HepG2 (cell line): ENCODE measurements at regions not wholly inside any gene's neighbourhood (a gene's known extent, or its start where the extent isn't known, plus 50 kb on each side); places are given as distances from the start of the nearest gene placed in this dataset.

Experiments
- ATAC-seq: fragments of 200-7000 bp; cut with Tn5 transposase; 3 replicates; pipeline ENCODE4 v1.9.1; 2020; ENCODE audit warnings: mild to moderate bottlenecking, moderate library complexity
- BruUV-seq: library from RNA; stranded (reverse); fragments of 400-500 nt; replicated peaks from 2 replicates; lab custom pipeline; 2021; lab: Mats Ljungman, UMichigan
- CTCF ChIA-PET: fragments of 300-600 bp; formaldehyde crosslinking; extraction: SDS; loops from one replicate; lab custom pipeline; 2021; ENCODE audit warnings: low total read pairs, inconsistent platforms, low intra/inter-chr PET ratio; lab: Yijun Ruan, JAX
- POLR2A ChIA-PET: fragments of 350-600 bp; sonication (Branson Sonifier 250); formaldehyde crosslinking; loops from one replicate; lab custom pipeline; 2020; ENCODE audit warnings: antibody characterized with exemption, inconsistent platforms; lab: Yijun Ruan, JAX
- DNase-seq: peaks from one replicate; pipeline ENCODE4 v3.0.0-alpha.2; 2015; ENCODE audit warnings: low spot score
- FAIRE-seq: peaks from 3 replicates; lab custom pipeline; 2011; peaks lifted over from hg19 to GRCh38; lab: Jason Lieb, UNC
- H2AFZ ChIP-seq: one replicate; pipeline ENCODE4 v1.6.1; 2011; ENCODE audit warnings: low read length, inconsistent platforms
- H3K27ac ChIP-seq: fragments of 300-600 bp; 3 replicates; pipeline ENCODE4 v1.8.0; 2011; ENCODE audit warnings: mixed run types, mild to moderate bottlenecking, mixed read lengths, low read length, inconsistent platforms; ENCODE audit not compliant: insufficient read depth; ENCODE audit errors: extremely low read length
- H3K27me3 ChIP-seq, 2 experiments: fragments of 200-600 bp in 1 of 2; 2 replicates in 1 of 2; 3 replicates in 1 of 2; pipeline versions ENCODE4 v1.6.0 to v1.8.0; 2011; ENCODE audit warnings: low read length in 2 of 2, mild to moderate bottlenecking in 2 of 2, moderate library complexity in 2 of 2, inconsistent platforms in 1 of 2; ENCODE audit not compliant: insufficient read depth in 2 of 2, control insufficient read depth in 1 of 2
- H3K36me3 ChIP-seq, 2 experiments: fragments of 200-600 bp in 1 of 2; replicated peaks in 1 of 2; 2 replicates in 1 of 2; 3 replicates in 1 of 2; pipeline versions ENCODE4 v1.5.1 to v1.8.0; 2011; ENCODE audit warnings: low read length in 2 of 2, inconsistent platforms in 1 of 2; ENCODE audit not compliant: insufficient read depth in 2 of 2, control insufficient read depth in 1 of 2
- H3K4me1 ChIP-seq: 2 replicates; pipeline ENCODE4 v1.5.1; 2012; ENCODE audit warnings: low read length, inconsistent platforms; ENCODE audit not compliant: insufficient read depth
- H3K4me2 ChIP-seq: 2 replicates; pipeline ENCODE4 v1.6.0; 2011; ENCODE audit warnings: low read depth, low read length, inconsistent platforms
- H3K4me3 ChIP-seq, 3 experiments: fragments of 200-600 bp in 1 of 3; sonication (generic), shearing (Covaris generic) in 1 of 3; replicated peaks in 1 of 3; 2 replicates each; pipeline ENCODE4 v1.5.1; 2011 to 2016; ENCODE audit warnings: low read length in 3 of 3, inconsistent platforms in 2 of 3, low read depth in 2 of 3, mild to moderate bottlenecking in 2 of 3, control low read depth in 1 of 3, mixed read lengths in 1 of 3; ENCODE audit not compliant: insufficient read depth in 1 of 3
- H3K79me2 ChIP-seq: one replicate; pipeline ENCODE4 v1.6.1; 2011; ENCODE audit warnings: low read length, inconsistent platforms; ENCODE audit not compliant: insufficient read depth
- H3K9ac ChIP-seq: 2 replicates; pipeline ENCODE4 v1.6.0; 2011; ENCODE audit warnings: mild to moderate bottlenecking, low read depth, low read length, inconsistent platforms; ENCODE audit not compliant: insufficient read depth
- H3K9me3 ChIP-seq: 2 replicates; pipeline ENCODE4 v1.5.1; 2012; ENCODE audit warnings: mild to moderate bottlenecking, low read length
- H4K20me1 ChIP-seq: 2 replicates; pipeline ENCODE4 v1.6.0; 2011; ENCODE audit warnings: inconsistent platforms, mild to moderate bottlenecking, low read length, moderate library complexity; ENCODE audit not compliant: insufficient read depth
- AKAP8 ChIP-seq: sonication (generic); formaldehyde crosslinking; IDR thresholded peaks from 2 replicates; pipeline ENCODE4 v1.5.1; 2020; ENCODE audit warnings: mild to moderate bottlenecking, missing genetic modification reagents
- GATA4 ChIP-seq: sonication (generic); IDR thresholded peaks from 2 replicates; pipeline ENCODE4 v1.6.1; 2016; ENCODE audit warnings: antibody characterized with exemption, low read depth, borderline replicate concordance
- GFI1 ChIP-seq: sonication (generic); formaldehyde crosslinking; IDR thresholded peaks from 2 replicates; pipeline ENCODE4 v1.5.0; 2020; ENCODE audit warnings: missing genetic modification reagents, mild to moderate bottlenecking, borderline replicate concordance
- HNF4G ChIP-seq, 2 experiments: sonication (generic) in 1 of 2; formaldehyde crosslinking in 1 of 2; IDR thresholded peaks; 2 replicates each; pipeline versions ENCODE4 v1.4.0 to v1.6.1; 2011 to 2020; ENCODE audit warnings: borderline replicate concordance in 2 of 2, low read depth in 2 of 2, mild to moderate bottlenecking in 2 of 2, low read length in 1 of 2, missing genetic modification reagents in 1 of 2, moderate library complexity in 1 of 2
- SIX4 ChIP-seq: sonication (generic); formaldehyde crosslinking; IDR thresholded peaks from 2 replicates; pipeline ENCODE4 v1.4.0; 2020; ENCODE audit warnings: missing genetic modification reagents
- SP1 ChIP-seq, 2 experiments: fragments of 450-650 bp in 1 of 2; sonication (generic) in 1 of 2; formaldehyde crosslinking in 1 of 2; IDR thresholded peaks; 2 replicates each; pipeline versions ENCODE4 v1.4.0 to v1.6.1; 2016 to 2020; ENCODE audit warnings: missing genetic modification reagents in 1 of 2
- ZEB1 ChIP-seq: IDR thresholded peaks from 2 replicates; pipeline ENCODE4 v1.6.1; 2012; ENCODE audit warnings: mild to moderate bottlenecking, low read depth, inconsistent platforms; ENCODE audit not compliant: insufficient replicate concordance
- ZFP82 ChIP-seq: sonication (generic); formaldehyde crosslinking; IDR thresholded peaks from 2 replicates; pipeline ENCODE4 v1.5.1; 2020; ENCODE audit warnings: mild to moderate bottlenecking, missing genetic modification reagents, borderline replicate concordance
- ZMYM3 ChIP-seq: sonication (generic); formaldehyde crosslinking; IDR thresholded peaks from 2 replicates; pipeline ENCODE4 v1.5.1; 2020; ENCODE audit warnings: mild to moderate bottlenecking, missing genetic modification reagents
- ZNF232 ChIP-seq: sonication (generic); formaldehyde crosslinking; IDR thresholded peaks from 2 replicates; pipeline ENCODE4 v1.4.0; 2020; ENCODE audit warnings: missing genetic modification reagents, borderline replicate concordance
- ZNF7 ChIP-seq: IDR thresholded peaks from 2 replicates; pipeline ENCODE4 v1.6.1; 2016; ENCODE audit warnings: missing biosample characterization, missing genetic modification reagents
- ZNF709 ChIP-seq: sonication (generic); formaldehyde crosslinking; IDR thresholded peaks from 2 replicates; pipeline ENCODE4 v1.5.0; 2020; ENCODE audit warnings: mild to moderate bottlenecking, missing genetic modification reagents
- ZNF747 ChIP-seq: sonication (generic); formaldehyde crosslinking; IDR thresholded peaks from 2 replicates; pipeline ENCODE4 v1.8.1; 2023; ENCODE audit warnings: missing genetic modification reagents, mild to moderate bottlenecking, borderline replicate concordance
- ZNF891 ChIP-seq: sonication (generic); formaldehyde crosslinking; IDR thresholded peaks from 2 replicates; pipeline ENCODE4 v1.5.0; 2020; ENCODE audit warnings: mild to moderate bottlenecking, missing genetic modification reagents
- ZSCAN25 ChIP-seq: sonication (generic); formaldehyde crosslinking; IDR thresholded peaks from 2 replicates; pipeline ENCODE4 v1.8.0; 2022; ENCODE audit warnings: mild to moderate bottlenecking, missing genetic modification reagents
- ZSCAN9 ChIP-seq: IDR thresholded peaks from 2 replicates; pipeline ENCODE4 v1.6.1; 2016; ENCODE audit warnings: borderline replicate concordance
- ZZZ3 ChIP-seq: sonication (generic); formaldehyde crosslinking; IDR thresholded peaks from 2 replicates; pipeline ENCODE4 v1.4.0; 2020; ENCODE audit warnings: missing genetic modification reagents, mild to moderate bottlenecking, borderline replicate concordance
- WGBS: methylation state at CpG from one replicate; pipeline ENCODE4 v1.1.6; 2017; ENCODE audit warnings: low lambda C conversion rate; 5-methylcytosine and 5-hydroxymethylcytosine counted together
- in situ Hi-C: cut with HindIII; loops from 2 replicates; pipeline ENCODE4 v1.10.0; 2017; ENCODE audit warnings: low pct_unique_long_range_greater_than_20kb; ENCODE audit not compliant: extremely low pct_ligation_motif_present
- intact Hi-C: fragments of 100-400 bp; cut with micrococcal nuclease; formaldehyde crosslinking; loops from one replicate; pipeline ENCODE4 v1.10.0; 2022; ENCODE audit not compliant: unreplicated experiment
- TF ChIP-seq, protein P1 (sequence below): sonication (generic); formaldehyde crosslinking; conservative IDR thresholded peaks from 2 replicates; pipeline ENCODE4 v1.4.0; 2020; ENCODE audit warnings: missing genetic modification reagents
- TF ChIP-seq, protein P2 (sequence below): conservative IDR thresholded peaks from 2 replicates; pipeline ENCODE4 v1.6.1; 2018; ENCODE audit warnings: missing genetic modification reagents
- TF ChIP-seq, protein P3 (sequence below): sonication (generic); formaldehyde crosslinking; IDR thresholded peaks from 2 replicates; pipeline ENCODE4 v1.5.1; 2020; ENCODE audit warnings: mild to moderate bottlenecking, missing genetic modification reagents, borderline replicate concordance

DNA sequence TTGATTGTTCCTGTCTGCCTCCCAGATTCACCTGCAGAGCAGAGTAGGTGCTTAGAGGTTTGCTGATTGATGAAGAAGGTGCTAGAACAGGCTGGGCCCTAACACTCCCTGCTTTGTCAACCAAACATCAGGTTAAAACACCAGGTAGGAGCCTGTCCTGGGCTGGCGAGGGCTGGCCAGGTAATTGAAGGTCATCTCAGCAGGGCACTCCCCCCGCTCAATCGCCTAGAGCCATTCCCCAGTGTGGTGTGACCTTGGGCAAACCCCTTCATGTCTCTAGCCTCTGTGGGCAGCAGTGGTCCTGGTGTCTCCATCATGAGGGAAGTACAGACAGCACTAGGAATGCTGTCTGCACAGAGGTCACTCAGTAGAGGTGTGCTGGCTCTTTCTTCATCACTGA, 88.3 kb downstream of the KLF15 start:
- intact Hi-C loops = loop anchor here (5.0 kb wide), 1 partner anchor 73 kb away; no protein-coding TSS in a partner anchor
- BruUV-seq = no TSS peak
- Histone ChIP-seq H3K4me2 (no peak overlapping the region), H2AFZ (no peak overlapping the region), H3K27me3 (peaks cover under 1 to 2% of the 10 kb centered on the region in 2 experiments; a peak in 2 of 5 replicates), H3K4me1 (peaks cover 49% of the 10 kb centered on the region)
- CTCF ChIA-PET = no interaction called here
- no peak for ATAC-seq
- TF ChIP-seq AKAP8 (no peak), ZNF7 (CRISPR knock-in tag) (no peak), ZMYM3 (no peak), GFI1 (no peak), ZZZ3 (no peak), ZNF709 (CRISPR knock-in tag) (no peak), SIX4 (CRISPR knock-in tag) (no peak), HNF4G (IDR thresholded peaks at IDR 0.05; ENCODE audit: borderline replicate concordance, low read depth, low read length) (no peak), HNF4G (CRISPR knock-in tag; IDR thresholded peaks at IDR 0.05; ENCODE audit: borderline replicate concordance, low read depth) (no peak), ZSCAN9 (CRISPR knock-in tag) (no peak), ZEB1 (no peak), ZFP82 (CRISPR knock-in tag) (no peak), ZNF747 (CRISPR knock-in tag) (no peak), ZSCAN25 (no peak), ZNF891 (CRISPR knock-in tag) (no peak), SP1 (IDR thresholded peaks at IDR 0.05) (no peak), SP1 (CRISPR knock-in tag; IDR thresholded peaks at IDR 0.05) (no peak), GATA4 (no peak), ZNF232 (no peak)
- TF ChIP-seq, protein P1, sequence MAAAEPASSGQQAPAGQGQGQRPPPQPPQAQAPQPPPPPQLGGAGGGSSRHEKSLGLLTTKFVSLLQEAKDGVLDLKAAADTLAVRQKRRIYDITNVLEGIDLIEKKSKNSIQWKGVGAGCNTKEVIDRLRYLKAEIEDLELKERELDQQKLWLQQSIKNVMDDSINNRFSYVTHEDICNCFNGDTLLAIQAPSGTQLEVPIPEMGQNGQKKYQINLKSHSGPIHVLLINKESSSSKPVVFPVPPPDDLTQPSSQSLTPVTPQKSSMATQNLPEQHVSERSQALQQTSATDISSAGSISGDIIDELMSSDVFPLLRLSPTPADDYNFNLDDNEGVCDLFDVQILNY = no peak
- TF ChIP-seq, protein P2, sequence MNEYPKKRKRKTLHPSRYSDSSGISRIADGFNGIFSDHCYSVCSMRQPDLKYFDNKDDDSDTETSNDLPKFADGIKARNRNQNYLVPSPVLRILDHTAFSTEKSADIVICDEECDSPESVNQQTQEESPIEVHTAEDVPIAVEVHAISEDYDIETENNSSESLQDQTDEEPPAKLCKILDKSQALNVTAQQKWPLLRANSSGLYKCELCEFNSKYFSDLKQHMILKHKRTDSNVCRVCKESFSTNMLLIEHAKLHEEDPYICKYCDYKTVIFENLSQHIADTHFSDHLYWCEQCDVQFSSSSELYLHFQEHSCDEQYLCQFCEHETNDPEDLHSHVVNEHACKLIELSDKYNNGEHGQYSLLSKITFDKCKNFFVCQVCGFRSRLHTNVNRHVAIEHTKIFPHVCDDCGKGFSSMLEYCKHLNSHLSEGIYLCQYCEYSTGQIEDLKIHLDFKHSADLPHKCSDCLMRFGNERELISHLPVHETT (CRISPR knock-in tag) = no peak
- TF ChIP-seq, protein P3, sequence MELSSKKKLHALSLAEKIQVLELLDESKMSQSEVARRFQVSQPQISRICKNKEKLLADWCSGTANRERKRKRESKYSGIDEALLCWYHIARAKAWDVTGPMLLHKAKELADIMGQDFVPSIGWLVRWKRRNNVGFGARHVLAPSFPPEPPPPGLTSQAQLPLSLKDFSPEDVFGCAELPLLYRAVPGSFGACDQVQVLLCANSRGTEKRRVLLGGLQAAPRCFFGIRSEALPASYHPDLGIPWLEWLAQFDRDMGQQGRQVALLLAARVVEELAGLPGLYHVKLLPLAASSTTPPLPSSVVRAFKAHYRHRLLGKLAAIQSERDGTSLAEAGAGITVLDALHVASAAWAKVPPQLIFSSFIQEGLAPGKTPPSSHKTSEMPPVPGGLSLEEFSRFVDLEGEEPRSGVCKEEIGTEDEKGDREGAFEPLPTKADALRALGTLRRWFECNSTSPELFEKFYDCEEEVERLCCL (CRISPR knock-in tag) = no peak
- TF ChIP-seq, all 625 proteins: peak for 0
- no peak overlapping the region for H3K4me3 ChIP-seq
- no peak overlapping the region for H3K27ac ChIP-seq
- no peaks in the 10 kb centered on the region for H3K36me3 ChIP-seq
- POLR2A ChIA-PET = no interaction called here
- WGBS = no CpG with 5 or more reads among the region's 3 CpGs
- DNase-seq = no peak
- in situ Hi-C loops = loop anchor here (5.0 kb wide), 1 partner anchor 88 kb away; the partner anchor contains the start of gene KLF15
- H3K79me2 ChIP-seq = no peaks in the 10 kb centered on the region
- no peak overlapping the region for H3K9ac ChIP-seq
- no peaks in the 10 kb centered on the region for H4K20me1 ChIP-seq
- no peak for FAIRE-seq
- H3K9me3 ChIP-seq = no peaks in the 10 kb centered on the region
